MG63 (cell line): ENCODE measurements at regions not wholly inside any gene's neighbourhood (a gene's known extent, or its start where the extent isn't known, plus 50 kb on each side); places are given as distances from the start of the nearest gene placed in this dataset.

Experiments used
- DNase-seq: peaks from one replicate; pipeline ENCODE4 v3.0.0-alpha.2; 2020
- H3K27me3 ChIP-seq: fragments of 250-450 bp; sonication (Bioruptor Pico); 2 replicates; pipeline ENCODE4 v1.5.1; 2020; ENCODE audit warnings: mild to moderate bottlenecking, moderate library complexity
- H3K36me3 ChIP-seq: fragments of 250-450 bp; sonication (Bioruptor Pico); 2 replicates; pipeline ENCODE4 v1.5.1; 2020; ENCODE audit warnings: mild to moderate bottlenecking, moderate library complexity
- H3K4me3 ChIP-seq: fragments of 250-450 bp; sonication (Bioruptor Pico); 2 replicates; pipeline ENCODE4 v1.5.1; 2020; ENCODE audit warnings: mild to moderate bottlenecking, moderate library complexity
- H3K9me3 ChIP-seq: fragments of 250-450 bp; sonication (Bioruptor Pico); 2 replicates; pipeline ENCODE4 v1.5.1; 2020; ENCODE audit warnings: mild to moderate bottlenecking, moderate library complexity

DNA sequence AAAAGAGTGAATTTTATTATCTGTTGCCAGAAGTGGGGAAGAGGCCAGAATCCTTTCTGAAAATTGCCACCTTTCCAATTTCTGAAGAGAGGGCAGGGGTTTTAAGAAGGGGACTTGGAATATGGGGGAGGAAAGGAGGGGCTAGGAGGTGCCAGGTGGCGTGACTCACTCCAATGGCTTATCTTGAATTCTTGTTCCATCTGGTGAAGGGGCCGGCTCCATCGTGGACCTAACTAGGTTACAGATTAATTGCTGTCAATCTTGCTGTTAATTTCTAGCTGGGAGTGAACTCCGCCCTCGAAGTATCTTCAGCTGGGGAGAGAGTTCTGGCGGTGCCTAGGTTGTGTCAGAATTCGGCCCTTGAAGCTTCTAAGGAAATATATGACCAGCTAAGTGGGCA is 138.7 kb downstream of the YTHDC2 start:
- no peak overlapping the region for H3K4me3 ChIP-seq
- no peaks in the 10 kb centered on the region for H3K9me3 ChIP-seq
- DNase-seq: no peak
- peaks cover 2% of the 10 kb centered on the region; the same call in 1 of the 2 replicates for H3K27me3 ChIP-seq
- H3K36me3 ChIP-seq: no peaks in the 10 kb centered on the region

DNA sequence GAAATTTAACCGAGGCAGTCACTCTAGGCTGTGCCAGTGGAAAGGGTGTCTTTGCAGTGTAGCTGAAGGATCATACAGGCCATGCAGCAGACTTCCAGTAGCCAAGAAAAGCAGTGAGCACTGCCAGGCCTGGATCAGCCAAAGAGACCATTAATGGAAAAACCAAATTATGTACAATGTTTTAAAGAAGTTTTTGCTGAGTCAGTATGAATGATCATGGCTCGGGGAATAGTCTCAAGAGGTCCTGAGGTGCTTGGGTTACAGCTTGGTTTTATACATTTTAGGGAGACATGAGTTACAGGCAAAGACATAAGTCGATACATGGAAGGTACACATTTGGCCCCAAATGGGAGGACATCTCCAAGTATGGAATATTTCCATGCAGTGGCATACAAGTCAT is 141.3 kb downstream of the YTHDC2 start:
- DNase-seq: no peak
- no peaks in the 10 kb centered on the region for H3K36me3 ChIP-seq
- peaks cover 2% of the 10 kb centered on the region; the same call in 1 of the 2 replicates for H3K27me3 ChIP-seq
- no peak overlapping the region for H3K4me3 ChIP-seq
- H3K9me3 ChIP-seq: no peaks in the 10 kb centered on the region

DNA sequence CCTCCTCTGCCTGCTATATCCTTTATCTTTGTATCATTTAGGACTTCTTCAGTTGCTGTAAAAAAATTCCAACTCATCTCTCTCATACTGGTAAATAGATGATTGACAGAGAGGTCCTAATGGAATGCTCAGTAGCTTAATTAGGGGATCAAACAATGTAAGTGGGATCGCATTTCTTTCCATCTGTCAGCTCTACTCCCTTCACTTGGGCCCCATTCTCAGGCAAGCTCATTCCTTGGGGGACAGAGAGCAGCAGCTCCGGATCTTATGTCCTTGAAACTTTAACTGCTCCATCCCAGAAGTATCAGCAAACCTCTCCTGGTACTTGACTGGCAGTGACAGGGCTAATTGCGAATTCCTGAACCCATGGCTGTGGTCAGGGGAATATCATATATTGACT is 146.7 kb downstream of the YTHDC2 start:
- Histone ChIP-seq H3K9me3 (no peaks in the 10 kb centered on the region; the same call in 1 of the 2 replicates), H3K4me3 (no peak overlapping the region), H3K36me3 (no peaks in the 10 kb centered on the region), H3K27me3 (peaks cover 2% of the 10 kb centered on the region; the same call in 1 of the 2 replicates)
- no peak for DNase-seq

DNA sequence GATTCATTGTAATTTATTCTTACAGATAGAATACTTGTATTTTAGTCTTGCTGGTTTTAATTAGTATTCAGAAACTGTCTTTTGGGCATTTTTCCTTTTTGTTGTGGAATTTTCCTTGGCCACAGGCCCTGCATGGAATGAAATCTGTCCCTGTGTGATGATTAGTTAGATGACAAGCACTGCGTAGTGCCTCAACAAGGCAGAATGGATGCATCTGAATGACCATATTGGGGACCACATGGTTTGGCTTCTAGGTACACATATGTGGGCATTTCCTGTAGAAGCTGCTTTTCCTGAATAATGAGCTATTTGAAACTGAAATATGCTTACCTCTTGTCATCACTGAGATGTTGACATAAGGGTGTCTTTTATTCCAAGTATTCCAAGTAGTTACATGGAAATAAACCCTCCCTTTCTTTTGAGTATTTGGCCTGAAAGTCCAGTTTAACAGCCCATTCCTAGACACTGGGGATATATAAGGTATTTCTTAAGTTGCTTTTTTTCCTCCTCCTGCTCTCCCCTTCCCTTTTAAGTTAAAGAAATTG is 147.3 kb downstream of the YTHDC2 start:
- Histone ChIP-seq H3K4me3 (no peak overlapping the region), H3K27me3 (peaks cover 2% of the 10 kb centered on the region), H3K9me3 (no peaks in the 10 kb centered on the region; the same call in 1 of the 2 replicates), H3K36me3 (no peaks in the 10 kb centered on the region)
- DNase-seq: no peak

DNA sequence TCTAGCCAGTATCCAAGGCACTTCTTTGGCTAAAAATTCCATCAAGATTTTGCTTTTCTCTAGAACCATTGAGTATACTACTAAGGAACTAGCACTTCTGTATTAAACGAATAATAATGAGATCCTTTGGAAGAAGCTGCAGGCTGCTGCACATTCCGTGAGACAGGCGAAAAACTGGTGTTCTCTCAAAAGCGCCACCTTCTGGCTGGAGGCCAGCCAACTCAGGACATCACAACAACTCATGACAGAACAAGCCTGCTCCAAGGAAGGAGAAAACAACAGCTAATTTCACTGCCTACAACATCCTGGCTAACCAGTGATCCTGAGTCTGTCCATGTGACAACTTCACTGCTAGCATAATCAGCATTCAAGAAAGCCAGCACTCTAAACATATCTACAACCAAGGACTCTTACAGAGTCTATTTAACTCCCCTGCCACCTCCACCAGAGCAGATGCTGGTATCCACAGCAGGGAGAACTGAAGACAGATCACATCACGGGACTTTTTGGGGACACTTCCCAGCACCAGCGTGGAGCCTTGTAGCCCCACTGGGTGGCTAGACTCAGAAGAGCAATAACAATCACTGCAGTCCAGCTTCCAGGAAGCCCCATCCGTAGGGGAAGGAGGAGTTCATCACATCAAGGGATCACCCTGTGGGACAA is 150.5 kb downstream of the YTHDC2 start:
- H3K4me3 ChIP-seq: no peak overlapping the region
- H3K9me3 ChIP-seq: no peaks in the 10 kb centered on the region; the same call in 1 of the 2 replicates
- H3K36me3 ChIP-seq: no peaks in the 10 kb centered on the region
- DNase-seq: peak; percentile 14
- peaks cover 3% of the 10 kb centered on the region; the same call in 1 of the 2 replicates for H3K27me3 ChIP-seq

DNA sequence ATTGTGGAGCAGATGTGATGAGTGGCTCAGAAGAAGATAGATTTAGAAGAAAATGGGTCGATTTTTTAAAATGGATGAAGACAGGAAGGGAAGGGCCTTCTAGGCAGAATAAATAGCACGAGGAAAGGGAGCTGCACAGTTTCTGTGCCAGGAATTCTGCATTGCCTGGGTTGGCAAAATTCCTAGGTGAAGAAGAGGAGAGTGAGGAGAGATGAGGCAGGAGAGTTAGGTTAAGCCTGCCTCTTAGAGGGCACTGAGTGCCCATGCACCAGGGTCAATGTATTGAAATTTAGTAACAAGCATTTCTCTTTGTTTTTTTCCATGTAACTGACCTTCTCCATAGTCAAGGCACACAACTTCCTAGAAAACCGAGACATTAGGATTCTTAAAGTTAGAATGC is 159.5 kb downstream of the YTHDC2 start:
- Histone ChIP-seq H3K4me3 (no peak overlapping the region), H3K27me3 (no peaks in the 10 kb centered on the region), H3K9me3 (peaks cover 2% of the 10 kb centered on the region; the same call in 1 of the 2 replicates), H3K36me3 (no peaks in the 10 kb centered on the region)
- DNase-seq: no peak

DNA sequence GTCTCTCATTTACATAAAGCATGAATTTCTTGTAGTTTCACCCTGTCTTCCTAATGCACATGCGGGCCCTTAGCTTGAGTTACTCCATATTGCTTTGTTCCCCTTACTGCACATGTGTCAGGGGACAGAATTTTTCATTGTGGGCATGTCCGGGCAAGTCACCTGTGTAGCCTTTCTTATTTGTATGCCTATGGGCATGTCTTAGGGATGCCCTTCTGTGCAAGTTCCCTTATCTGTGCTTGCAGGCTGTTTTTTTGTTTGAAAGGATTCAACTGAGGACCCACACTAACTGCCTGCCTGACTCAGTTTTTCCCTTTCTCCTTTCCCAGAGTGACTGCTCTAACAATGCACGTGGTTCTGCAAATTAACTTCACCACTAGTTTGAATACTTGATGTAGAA is 161.7 kb downstream of the YTHDC2 start:
- no peaks in the 10 kb centered on the region for H3K27me3 ChIP-seq
- H3K9me3 ChIP-seq: no peaks in the 10 kb centered on the region
- DNase-seq: no peak
- no peaks in the 10 kb centered on the region for H3K36me3 ChIP-seq
- no peak overlapping the region for H3K4me3 ChIP-seq

DNA sequence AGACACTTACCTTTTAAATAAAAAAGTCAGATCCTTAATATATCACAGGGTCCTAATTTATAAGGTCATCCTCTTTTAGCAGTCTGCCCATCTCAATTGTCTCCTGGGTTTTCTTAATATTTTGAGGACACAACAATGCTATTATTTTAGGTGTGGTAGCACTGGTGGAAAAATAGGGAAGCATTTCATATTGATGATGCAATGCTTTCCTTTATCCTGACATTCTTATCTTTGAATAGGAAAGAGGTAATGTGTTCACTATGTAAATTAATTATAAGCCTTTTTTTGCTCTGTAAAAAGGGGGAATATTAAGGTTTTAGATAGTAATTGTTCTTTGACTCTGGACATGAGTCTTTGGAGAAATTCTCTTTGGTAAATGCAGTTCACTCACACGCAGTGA is 164.7 kb downstream of the YTHDC2 start:
- no peak overlapping the region for H3K4me3 ChIP-seq
- no peak for DNase-seq
- H3K9me3 ChIP-seq: no peaks in the 10 kb centered on the region
- no peaks in the 10 kb centered on the region for H3K36me3 ChIP-seq
- no peaks in the 10 kb centered on the region for H3K27me3 ChIP-seq

DNA sequence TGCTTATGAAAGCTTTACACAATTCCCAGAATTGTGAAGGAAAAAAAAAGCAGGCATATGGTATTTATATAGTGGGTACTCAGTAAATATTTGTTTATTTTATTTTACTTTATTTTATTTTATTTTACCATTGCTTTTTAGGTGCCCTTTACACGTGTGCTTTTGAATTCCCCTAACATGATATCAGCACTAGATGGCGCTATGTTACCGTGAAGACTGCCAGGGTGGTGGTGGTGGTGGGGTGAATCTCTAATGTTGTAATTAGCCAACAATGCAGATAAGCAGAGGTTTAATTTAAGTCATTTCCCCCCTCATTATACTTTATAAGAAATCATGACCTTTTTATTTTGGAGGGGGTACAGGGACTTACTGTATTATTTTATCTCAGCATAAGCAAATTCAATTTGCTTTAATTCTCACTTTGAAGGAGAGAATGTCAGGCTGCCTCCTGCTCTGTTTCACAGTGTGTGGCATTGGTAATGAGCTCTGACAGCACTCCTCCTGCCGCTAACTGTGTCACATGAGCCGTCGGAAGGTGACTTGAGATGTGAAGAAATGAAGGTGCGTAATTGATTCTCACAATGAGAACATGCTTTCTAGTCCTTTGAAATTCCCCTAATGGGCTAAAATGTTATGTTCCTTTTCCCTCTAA is 165.6 kb downstream of the YTHDC2 start:
- no peak for DNase-seq
- Histone ChIP-seq H3K4me3 (no peak overlapping the region), H3K9me3 (no peaks in the 10 kb centered on the region), H3K27me3 (no peaks in the 10 kb centered on the region), H3K36me3 (no peaks in the 10 kb centered on the region)

DNA sequence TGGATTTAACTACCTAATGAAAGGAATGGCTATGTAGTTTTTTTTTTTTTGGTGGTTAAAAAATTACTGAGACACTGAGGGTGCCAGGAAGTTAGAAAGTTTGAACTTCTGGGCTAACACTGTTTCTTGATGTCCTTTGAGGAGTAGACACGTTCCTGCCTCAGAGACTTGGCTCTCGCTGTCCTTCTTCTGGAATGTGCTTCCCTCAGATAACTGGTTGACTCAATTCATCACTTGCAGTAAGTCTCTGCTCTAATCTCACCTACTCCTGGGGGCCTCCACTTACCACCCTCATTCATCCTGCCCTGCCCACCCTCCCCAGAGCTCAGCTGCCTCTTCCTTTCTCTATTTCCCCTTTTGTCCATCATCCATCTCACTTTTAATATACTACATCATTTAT is 167.0 kb downstream of the YTHDC2 start:
- H3K4me3 ChIP-seq: no peak overlapping the region
- no peaks in the 10 kb centered on the region for H3K36me3 ChIP-seq
- H3K9me3 ChIP-seq: no peaks in the 10 kb centered on the region
- H3K27me3 ChIP-seq: no peaks in the 10 kb centered on the region
- no peak for DNase-seq

DNA sequence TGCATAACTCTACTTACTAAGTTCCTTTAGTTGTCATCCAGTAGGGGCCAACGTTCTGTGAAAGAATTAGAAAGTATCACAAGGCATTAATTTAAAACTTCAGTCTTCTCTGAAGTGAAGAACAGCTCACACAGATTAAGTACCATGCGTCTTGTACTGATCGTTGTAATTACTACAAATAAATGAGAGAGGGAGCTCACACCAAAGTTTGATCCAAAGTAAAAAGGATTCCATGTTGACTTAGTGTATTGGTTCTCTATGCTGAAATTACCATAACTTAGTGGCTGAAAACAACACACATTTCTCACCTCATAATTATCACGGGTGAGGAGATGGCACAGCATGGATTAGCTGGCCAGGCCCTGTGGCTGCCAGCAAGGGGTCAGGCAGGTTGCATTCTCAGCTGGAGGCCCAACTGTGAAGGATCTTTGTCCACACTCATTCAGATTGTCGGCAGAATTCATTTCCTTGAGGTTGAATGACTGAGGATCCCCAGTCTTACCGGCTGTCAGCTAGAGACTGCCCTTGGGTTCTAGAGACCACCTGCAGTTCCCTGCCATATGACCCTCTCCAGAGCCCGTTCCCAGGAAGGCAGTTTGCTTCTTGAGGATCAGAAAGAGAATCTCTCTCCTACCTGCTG is 169.1 kb downstream of the YTHDC2 start:
- Histone ChIP-seq H3K36me3 (no peaks in the 10 kb centered on the region), H3K4me3 (no peak overlapping the region), H3K9me3 (no peaks in the 10 kb centered on the region), H3K27me3 (no peaks in the 10 kb centered on the region)
- DNase-seq: no peak

DNA sequence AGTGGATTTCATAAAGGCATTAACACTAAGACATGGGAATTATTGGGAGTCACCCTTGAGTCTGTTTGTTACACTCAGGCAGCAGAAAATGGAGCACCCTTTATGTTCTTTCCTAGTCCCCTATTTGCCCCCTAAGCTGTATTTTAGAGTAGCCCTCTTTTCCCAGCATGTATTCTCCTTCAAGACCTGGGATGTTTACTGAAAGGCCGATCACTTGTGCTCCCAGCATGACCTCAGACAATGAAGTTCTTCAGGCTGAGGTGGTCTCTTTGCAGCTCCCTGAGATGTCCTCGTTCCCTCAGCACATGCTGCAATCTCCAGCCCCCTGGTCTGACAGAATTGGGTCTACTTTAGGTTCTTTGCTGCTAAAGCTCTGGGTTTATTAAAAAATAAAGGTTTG is 169.7 kb downstream of the YTHDC2 start:
- H3K36me3 ChIP-seq: no peaks in the 10 kb centered on the region
- no peak for DNase-seq
- no peak overlapping the region for H3K4me3 ChIP-seq
- H3K27me3 ChIP-seq: no peaks in the 10 kb centered on the region
- no peaks in the 10 kb centered on the region for H3K9me3 ChIP-seq

DNA sequence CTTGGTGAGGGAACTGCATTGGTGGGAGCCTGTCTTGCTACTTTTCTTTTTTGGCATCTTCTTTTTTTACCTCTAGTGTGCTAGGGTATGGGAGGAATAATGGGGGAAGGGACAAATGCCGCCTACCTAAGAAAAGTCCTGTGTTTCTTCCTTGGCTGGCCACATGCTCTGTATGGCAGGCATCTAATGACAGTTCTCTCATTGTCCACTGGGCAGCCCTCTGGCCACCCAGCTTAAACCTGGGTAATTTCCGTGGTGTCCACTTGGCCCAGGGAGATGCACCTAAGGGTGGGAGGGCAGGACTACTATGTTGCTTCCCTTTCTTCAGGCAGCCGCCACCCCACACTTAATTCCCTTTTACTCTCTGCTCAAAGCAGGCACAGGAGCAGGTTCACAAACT is 173.1 kb downstream of the YTHDC2 start:
- no peaks in the 10 kb centered on the region for H3K27me3 ChIP-seq
- no peaks in the 10 kb centered on the region for H3K9me3 ChIP-seq
- no peaks in the 10 kb centered on the region for H3K36me3 ChIP-seq
- DNase-seq: no peak
- H3K4me3 ChIP-seq: no peak overlapping the region

DNA sequence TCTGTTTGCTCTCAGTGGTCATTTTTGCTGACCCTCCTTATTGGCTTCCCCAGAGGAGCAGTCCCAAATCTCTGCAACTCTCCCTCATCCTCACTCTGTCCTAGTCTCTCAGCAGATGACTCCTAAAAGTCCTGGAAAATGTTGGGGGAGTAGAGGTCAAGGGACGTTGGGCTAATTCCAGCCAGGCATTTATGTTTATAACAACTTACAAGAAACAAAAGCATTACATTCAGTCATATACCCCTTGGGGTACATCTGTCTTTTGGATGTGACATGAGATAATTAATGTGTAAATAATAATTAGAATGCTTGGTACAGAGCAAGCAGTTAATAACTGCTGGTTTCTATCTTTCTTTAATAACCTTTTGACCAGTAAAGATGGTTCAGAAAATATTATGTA is 176.2 kb downstream of the YTHDC2 start:
- Histone ChIP-seq H3K9me3 (no peaks in the 10 kb centered on the region), H3K36me3 (no peaks in the 10 kb centered on the region), H3K4me3 (no peak overlapping the region), H3K27me3 (peaks cover 15% of the 10 kb centered on the region; the same call in 1 of the 2 replicates)
- no peak for DNase-seq

DNA sequence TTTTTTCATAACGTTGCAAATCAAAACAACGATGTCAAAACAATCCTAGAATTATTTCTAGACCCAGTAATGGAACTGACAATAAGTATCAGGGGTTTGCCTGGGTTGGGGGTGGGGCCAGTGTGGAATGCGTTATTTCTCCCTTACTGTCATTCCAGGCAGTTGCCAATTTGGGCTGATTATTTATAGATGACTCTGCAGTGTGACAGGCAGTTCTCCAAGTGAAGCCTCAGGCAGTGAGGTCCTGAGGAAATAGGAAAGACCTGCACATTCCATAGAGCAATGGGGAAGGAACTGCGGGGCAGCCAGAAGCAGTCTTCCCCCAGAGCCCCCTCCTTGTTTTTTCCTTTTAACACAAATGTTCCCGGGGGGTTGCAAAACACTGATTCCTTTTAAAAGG is 179.0 kb downstream of the YTHDC2 start:
- peak; percentile 43 for DNase-seq
- H3K9me3 ChIP-seq: no peaks in the 10 kb centered on the region
- H3K36me3 ChIP-seq: no peaks in the 10 kb centered on the region
- peaks cover 15% of the 10 kb centered on the region; the same call in 1 of the 2 replicates for H3K27me3 ChIP-seq
- H3K4me3 ChIP-seq: no peak overlapping the region

DNA sequence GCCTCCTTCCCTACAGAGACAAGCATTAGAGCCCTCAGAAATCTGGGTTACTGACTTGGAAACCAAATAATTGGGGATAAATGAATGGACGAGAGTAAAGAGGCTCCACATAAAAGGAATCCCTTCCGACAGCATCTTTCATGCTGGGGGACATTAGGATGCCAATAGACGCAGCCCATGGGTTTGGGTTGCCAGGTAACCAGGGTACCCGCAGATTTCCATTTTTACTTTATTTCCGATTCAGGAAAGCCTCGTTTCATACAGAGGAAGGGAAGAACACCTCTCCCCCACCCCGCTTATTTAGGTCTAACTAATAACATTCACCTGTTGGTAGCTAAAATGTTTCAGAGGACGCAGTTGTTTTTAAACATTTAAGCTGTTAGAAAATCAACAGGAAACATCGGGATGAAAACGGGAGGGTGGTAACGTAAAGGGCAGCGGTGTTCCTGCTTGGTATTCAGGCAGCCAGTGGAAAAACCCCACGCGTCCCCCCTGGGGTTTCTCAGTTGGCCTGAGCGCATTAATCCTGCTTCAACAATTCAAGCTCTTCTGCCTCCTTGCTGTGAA is 179.5 kb downstream of the YTHDC2 start:
- no peak for DNase-seq
- Histone ChIP-seq H3K4me3 (no peak overlapping the region), H3K36me3 (no peaks in the 10 kb centered on the region), H3K9me3 (no peaks in the 10 kb centered on the region), H3K27me3 (peaks cover 15% of the 10 kb centered on the region)

DNA sequence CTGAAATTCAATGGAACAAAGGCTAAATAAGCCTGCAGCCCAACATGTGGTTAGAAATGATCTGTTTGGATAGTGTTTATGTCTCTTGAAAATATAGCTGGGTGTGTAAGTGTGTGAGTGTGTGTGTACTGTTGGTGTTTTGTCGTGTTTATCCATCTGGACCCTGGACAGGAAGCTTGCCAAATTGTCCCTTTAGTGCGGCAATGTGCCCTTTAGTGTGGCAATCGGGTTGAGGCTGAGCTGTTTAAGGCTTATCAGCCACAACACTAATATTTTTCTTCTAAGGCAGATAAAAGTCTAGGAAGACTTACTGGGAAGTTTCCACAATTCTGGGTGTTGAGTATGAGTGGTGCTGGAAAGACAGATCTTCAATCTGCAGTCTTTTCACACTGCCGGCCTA is 180.2 kb downstream of the YTHDC2 start:
- no peak for DNase-seq
- Histone ChIP-seq H3K4me3 (no peak overlapping the region), H3K27me3 (peaks cover 15% of the 10 kb centered on the region), H3K9me3 (no peaks in the 10 kb centered on the region), H3K36me3 (no peaks in the 10 kb centered on the region)
